K562 (cell line): ENCODE measurements at regions not wholly inside any gene's neighbourhood (a gene's known extent, or its start where the extent isn't known, plus 50 kb on each side); places are given as distances from the start of the nearest gene placed in this dataset.

Source experiments
- ATAC-seq: fragments of 200-7000 bp; cut with Tn5 transposase; 3 replicates; pipeline ENCODE4 v1.9.1; 2020; ENCODE audit warnings: moderate library complexity
- BruUV-seq: library from RNA; stranded (reverse); fragments of 400-500 nt; replicated peaks from 2 replicates; lab custom pipeline; 2021; lab: Mats Ljungman, UMichigan
- CTCF ChIA-PET: fragments of 300-600 bp; formaldehyde crosslinking; extraction: SDS; loops from one replicate; lab custom pipeline; 2021; ENCODE audit warnings: low intra/inter-chr PET ratio; lab: Yijun Ruan, JAX
- POLR2A ChIA-PET: fragments of 300-600, 350-650 bp; sonication (Branson Sonifier 250); formaldehyde crosslinking; extraction: SDS; loops from one replicate; lab custom pipeline; 2021; ENCODE audit warnings: antibody characterized with exemption, inconsistent platforms; lab: Yijun Ruan, JAX
- DNase-seq, 4 experiments: peaks; one replicate each; pipeline versions ENCODE4 v3.0.0 to v3.0.0-alpha.2; 2011 to 2018; ENCODE audit warnings: low spot score in 3 of 4, mixed read lengths in 3 of 4; ENCODE audit errors: extremely low read depth in 1 of 4
- FAIRE-seq: peaks from 2 replicates; lab custom pipeline; 2011; peaks lifted over from hg19 to GRCh38; lab: Jason Lieb, UNC
- H2AFZ ChIP-seq: 2 replicates; pipeline ENCODE4 v1.6.0; 2011; ENCODE audit warnings: low read depth, low read length, control low read depth, inconsistent platforms
- H3K27ac ChIP-seq: fragments of 200-600 bp; 3 replicates; pipeline ENCODE4 v1.8.0; 2011; ENCODE audit warnings: low read depth, mild to moderate bottlenecking, control low read depth, inconsistent platforms, low read length, moderate library complexity, mixed read lengths; ENCODE audit errors: extremely low read depth
- H3K27me3 ChIP-seq, 2 experiments: fragments of 300-600 bp in 1 of 2; 2 replicates in 1 of 2; 3 replicates in 1 of 2; pipeline versions ENCODE4 v1.6.0 to v1.8.0; 2011; ENCODE audit warnings: inconsistent platforms in 2 of 2, low read length in 2 of 2, mild to moderate bottlenecking in 1 of 2, mixed read lengths in 1 of 2, moderate library complexity in 1 of 2; ENCODE audit not compliant: control insufficient read depth in 2 of 2, insufficient read depth in 2 of 2
- H3K36me3 ChIP-seq: fragments of 300-600 bp; 3 replicates; pipeline ENCODE4 v1.8.0; 2011; ENCODE audit warnings: mild to moderate bottlenecking, low read length, inconsistent platforms; ENCODE audit not compliant: control insufficient read depth, insufficient read depth
- H3K4me1 ChIP-seq, 2 experiments: fragments of 200-600 bp in 1 of 2; replicated peaks in 1 of 2; 2 replicates in 1 of 2; 3 replicates in 1 of 2; pipeline versions ENCODE4 v1.5.1 to v1.8.0; 2011; ENCODE audit warnings: inconsistent platforms in 2 of 2, low read length in 2 of 2, mild to moderate bottlenecking in 1 of 2, mixed read lengths in 1 of 2, moderate library complexity in 1 of 2; ENCODE audit not compliant: control insufficient read depth in 2 of 2, insufficient read depth in 2 of 2
- H3K4me2 ChIP-seq: 2 replicates; pipeline ENCODE4 v1.6.1; 2011; ENCODE audit warnings: low read length, control low read depth, inconsistent platforms, mixed read lengths; ENCODE audit not compliant: insufficient read depth
- H3K4me3 ChIP-seq: fragments of 200-600 bp; sonication (generic), shearing (Covaris generic); 2 replicates; pipeline ENCODE4 v1.5.1; 2016; ENCODE audit warnings: control low read depth, inconsistent platforms
- H3K79me2 ChIP-seq: fragments of 200-600 bp; 3 replicates; pipeline ENCODE4 v1.8.0; 2011; ENCODE audit warnings: low read length, inconsistent platforms; ENCODE audit not compliant: control insufficient read depth, insufficient read depth
- H3K9ac ChIP-seq, 2 experiments: 2 replicates each; pipeline versions ENCODE4 v1.6.0 to v1.6.1; 2011; ENCODE audit warnings: low read depth in 2 of 2, low read length in 2 of 2, control low read depth in 1 of 2, inconsistent platforms in 1 of 2, mild to moderate bottlenecking in 1 of 2, mixed read lengths in 1 of 2; ENCODE audit not compliant: insufficient read depth in 1 of 2
- H3K9me1 ChIP-seq: one replicate; pipeline ENCODE4 v1.6.0; 2011; ENCODE audit warnings: inconsistent platforms, mild to moderate bottlenecking, low read length, moderate library complexity; ENCODE audit not compliant: control insufficient read depth, insufficient read depth
- H3K9me3 ChIP-seq: replicated peaks from 2 replicates; pipeline ENCODE4 v1.5.1; 2011; ENCODE audit warnings: low read depth, low read length, inconsistent platforms; ENCODE audit not compliant: control insufficient read depth, insufficient read depth
- H4K20me1 ChIP-seq: replicated peaks from 2 replicates; pipeline ENCODE4 v1.6.1; 2011; ENCODE audit warnings: low read length, inconsistent platforms, mixed read lengths; ENCODE audit not compliant: control insufficient read depth, insufficient read depth
- BRCA1 ChIP-seq, 2 experiments: fragments of 450-650 bp in 1 of 2; sonication (generic) in 1 of 2; formaldehyde crosslinking in 1 of 2; IDR thresholded peaks; 2 replicates each; pipeline versions ENCODE4 v1.5.0 to v1.6.1; 2017 to 2020; ENCODE audit warnings: mild to moderate bottlenecking in 1 of 2, missing genetic modification reagents in 1 of 2
- BRF1 ChIP-seq: IDR thresholded peaks from 3 replicates; pipeline ENCODE4 v1.6.1; 2011; ENCODE audit warnings: borderline replicate concordance, mild to moderate bottlenecking; ENCODE audit not compliant: insufficient read length; ENCODE audit errors: extremely low read depth
- CHD1 ChIP-seq: fragments of 200-600 bp; sonication (generic); IDR thresholded peaks from one replicate; pipeline ENCODE4 v1.6.1; 2012; ENCODE audit warnings: mild to moderate bottlenecking, moderate library complexity, low read length, inconsistent platforms
- ELK3 ChIP-seq: fragments of 450-650 bp; formaldehyde crosslinking; IDR thresholded peaks from 2 replicates; pipeline ENCODE4 v1.4.0; 2020; ENCODE audit warnings: mild to moderate bottlenecking
- GTF2A2 ChIP-seq: IDR thresholded peaks from 2 replicates; pipeline ENCODE4 v1.6.1; 2016; ENCODE audit warnings: mild to moderate bottlenecking, missing genetic modification characterization, missing compliant biosample characterization
- MAFG ChIP-seq: fragments of 450-650 bp; conservative IDR thresholded peaks from 2 replicates; pipeline ENCODE4 v1.6.1; 2016; ENCODE audit warnings: missing genetic modification characterization, missing compliant biosample characterization
- NEUROD1 ChIP-seq: fragments of 150-350 bp; IDR thresholded peaks from 2 replicates; pipeline ENCODE4 v1.6.1; 2014; ENCODE audit warnings: borderline replicate concordance, low read length, low read depth; ENCODE audit not compliant: partially characterized antibody
- SAP30 ChIP-seq: fragments of 200-600 bp; sonication (generic); IDR thresholded peaks from 2 replicates; pipeline ENCODE4 v1.6.1; 2012; ENCODE audit warnings: borderline replicate concordance, low read depth, mild to moderate bottlenecking, moderate library complexity, low read length, control low read depth, inconsistent platforms; ENCODE audit not compliant: insufficient read depth, poor library complexity, severe bottlenecking
- ZBTB43 ChIP-seq: sonication (generic); formaldehyde crosslinking; IDR thresholded peaks from 2 replicates; pipeline ENCODE4 v1.8.0; 2023; ENCODE audit warnings: mild to moderate bottlenecking, missing genetic modification reagents
- ZNF561 ChIP-seq: fragments of 450-650 bp; formaldehyde crosslinking; conservative IDR thresholded peaks from 2 replicates; pipeline ENCODE4 v1.4.0; 2020; ENCODE audit warnings: mild to moderate bottlenecking, moderate library complexity
- ZNF764 ChIP-seq: fragments of 250-450 bp; sonication (Bioruptor Pico); IDR thresholded peaks from 2 replicates; pipeline ENCODE4 v1.4.0; 2020; ENCODE audit warnings: low read depth, mild to moderate bottlenecking, moderate library complexity
- WGBS: fragments of 100-300 bp; shearing (Covaris generic); methylation state at CpG from one replicate; pipeline ENCODE4 v1.1.6; 2016; ENCODE audit warnings: low coverage, mixed read lengths; ENCODE audit not compliant: insufficient coverage; ENCODE audit errors: missing lambda C conversion rate; 5-methylcytosine and 5-hydroxymethylcytosine counted together
- in situ Hi-C: fragments of 300-500 bp; cut with MboI; formaldehyde crosslinking; loops from 4 replicates; pipeline ENCODE4 v1.15.0; 2018; ENCODE audit warnings: inconsistent platforms, mixed read lengths
- intact Hi-C: fragments of 100-400 bp; cut with micrococcal nuclease; formaldehyde crosslinking; loops from 2 replicates; pipeline ENCODE4 v1.14.2; 2022

GRCh38 chr4:189659287-189659686 lies 281.4 kb upstream of the FRG1 start:
- H3K79me2 ChIP-seq = no peaks in the 10 kb centered on the region
- H2AFZ ChIP-seq = no peak overlapping the region
- no peaks in the 10 kb centered on the region for H3K4me1 ChIP-seq
- H3K9me1 ChIP-seq = no peaks in the 10 kb centered on the region
- no peaks in the 10 kb centered on the region for H4K20me1 ChIP-seq
- BruUV-seq = no TSS peak
- WGBS = 0% methylated on average over 8 of the region's 10 CpGs
- POLR2A ChIA-PET = no interaction called here
- no peak for ATAC-seq
- H3K9ac ChIP-seq = no peak overlapping the region
- in situ Hi-C loops (no loop called here), intact Hi-C loops (no loop called here)
- CTCF ChIA-PET = no interaction called here
- no peak for FAIRE-seq
- H3K9me3 ChIP-seq = no peaks in the 10 kb centered on the region
- no peak overlapping the region for H3K27ac ChIP-seq
- no peak overlapping the region for H3K4me3 ChIP-seq
- no peaks in the 10 kb centered on the region for H3K36me3 ChIP-seq
- TF ChIP-seq BRCA1 (IDR thresholded peaks at IDR 0.05) (no peak), BRCA1 (CRISPR knock-in tag; IDR thresholded peaks at IDR 0.05) (no peak), NEUROD1 (no peak), ZBTB43 (CRISPR knock-in tag) (no peak), CHD1 (no peak), SAP30 (no peak), MAFG (tag) (no peak), GTF2A2 (tag) (no peak), ZNF561 (CRISPR knock-in tag) (no peak), ZNF764 (no peak), ELK3 (CRISPR knock-in tag) (no peak), BRF1 (no peak)
- TF ChIP-seq, all 486 proteins: peak for 0
- H3K4me2 ChIP-seq = no peak overlapping the region
- H3K27me3 ChIP-seq = no peaks in the 10 kb centered on the region
- DNase-seq = no peak
